HG02870 (cell line): ENCODE measurements at regions not wholly inside any gene's neighbourhood (a gene's known extent, or its start where the extent isn't known, plus 50 kb on each side); places are given as distances from the start of the nearest gene placed in this dataset.
"Not testable (repeated sequence)": the region's sequence is repeated elsewhere in the genome, so short reads cannot be mapped to it uniquely, and the experiment has no call there.

Source experiments
- ATAC-seq: cut with Tn5 transposase; IDR thresholded peaks from one replicate; pipeline ENCODE4 v1.9.1; 2021; ENCODE audit warnings: mild to moderate bottlenecking, moderate library complexity; ENCODE audit not compliant: unreplicated experiment

DNA sequence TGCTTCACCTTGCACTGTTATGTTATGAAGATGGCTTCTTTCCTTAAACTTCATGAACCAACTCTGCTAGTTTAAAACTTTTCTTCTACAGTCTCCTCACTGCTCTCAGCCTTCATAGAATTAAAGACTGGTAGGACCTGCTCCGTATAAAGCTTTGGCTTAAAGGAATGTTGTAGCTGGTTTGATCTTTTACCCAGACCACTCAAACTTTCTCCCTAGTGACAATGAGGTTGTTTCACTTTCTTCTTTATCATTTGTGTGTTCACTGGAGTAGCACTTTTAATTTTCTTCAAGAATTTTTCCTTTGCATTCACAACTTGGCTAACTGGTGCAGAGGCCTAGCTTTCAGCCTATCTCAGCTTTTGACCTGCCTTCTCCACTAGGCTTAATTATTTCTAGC, 316.4 kb upstream of the RNF32 start:
- no peak for ATAC-seq

- not testable (repeated sequence) for ATAC-seq
Observed at GRCh38 chr7:156321430-156321829, 319.1 kb upstream of the RNF32 start.

- no peak for ATAC-seq
Observed at GRCh38 chr7:156318926-156319325, 321.6 kb upstream of the RNF32 start.

GRCh38 chr7:156318426-156318825, 322.1 kb upstream of the RNF32 start:
- ATAC-seq: no peak

DNA sequence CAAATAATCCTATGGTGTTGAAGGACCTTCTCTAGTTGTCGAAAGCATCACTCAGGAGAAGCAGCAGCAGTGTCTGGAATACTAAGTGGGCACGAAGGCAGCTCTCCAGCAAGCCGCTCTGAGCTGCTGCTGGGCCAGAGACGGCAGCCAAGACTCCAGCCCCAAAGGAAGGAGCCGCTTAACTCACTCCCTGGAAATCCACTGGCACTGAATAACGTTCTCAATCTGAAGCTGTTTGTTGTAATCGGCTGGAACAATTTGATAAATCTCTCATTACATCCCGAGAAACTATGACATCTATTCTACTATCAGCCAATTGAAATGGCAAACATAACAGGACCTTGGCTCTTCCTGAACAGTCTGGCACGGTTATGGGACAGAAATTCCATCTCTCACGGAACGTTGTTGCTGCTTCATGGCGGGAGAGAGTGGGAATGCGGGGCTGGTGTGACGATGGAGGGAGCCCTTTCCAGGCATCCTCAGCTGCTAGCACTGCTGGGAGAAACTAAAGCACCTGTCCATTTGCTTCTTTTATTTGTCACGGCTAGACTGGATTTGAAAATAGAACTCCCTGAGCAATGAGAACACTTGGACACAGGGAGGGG, 331.5 kb upstream of the RNF32 start:
- no peak for ATAC-seq

- no peak for ATAC-seq
Observed at GRCh38 chr7:156307193-156307592, 333.4 kb upstream of the RNF32 start.

DNA sequence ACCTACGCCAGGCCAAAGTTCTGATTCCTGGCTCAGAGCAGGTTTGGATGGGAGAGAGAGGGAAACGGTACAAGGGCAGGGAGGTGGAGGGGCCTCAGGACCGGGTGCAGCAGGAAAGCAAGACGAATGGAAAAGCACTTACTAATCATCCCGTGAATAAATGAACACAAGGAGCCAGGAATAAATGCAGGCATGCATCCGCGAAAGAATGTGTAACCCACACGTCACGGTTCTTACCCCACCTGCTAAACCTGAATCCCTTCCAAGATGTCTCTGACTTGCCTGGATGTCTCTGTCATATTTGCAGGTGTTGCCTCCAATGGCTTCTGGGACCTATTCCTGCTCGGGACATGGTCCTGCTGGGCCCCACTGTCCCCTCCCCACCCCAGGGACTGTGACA, 335.2 kb upstream of the RNF32 start:
- ATAC-seq: no peak

DNA sequence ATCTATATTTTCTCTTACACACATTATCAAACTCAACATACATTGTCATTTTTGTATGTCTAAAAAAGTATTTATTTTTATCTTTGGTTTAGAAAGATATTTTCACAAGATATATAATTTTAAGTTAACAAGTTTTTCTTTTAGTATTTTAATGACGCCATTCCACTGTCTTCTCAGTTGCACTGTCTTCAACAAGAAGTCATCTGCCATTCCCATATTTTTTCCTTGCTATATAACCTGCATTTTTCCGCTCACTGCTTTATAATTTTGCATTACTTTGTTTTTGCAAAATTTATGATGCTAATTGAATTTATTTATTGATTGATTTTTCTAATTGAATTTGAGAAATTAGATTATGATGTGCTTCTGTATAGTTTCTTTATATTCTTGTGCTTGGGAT, 357.8 kb upstream of the RNF32 start:
- no peak for ATAC-seq

DNA sequence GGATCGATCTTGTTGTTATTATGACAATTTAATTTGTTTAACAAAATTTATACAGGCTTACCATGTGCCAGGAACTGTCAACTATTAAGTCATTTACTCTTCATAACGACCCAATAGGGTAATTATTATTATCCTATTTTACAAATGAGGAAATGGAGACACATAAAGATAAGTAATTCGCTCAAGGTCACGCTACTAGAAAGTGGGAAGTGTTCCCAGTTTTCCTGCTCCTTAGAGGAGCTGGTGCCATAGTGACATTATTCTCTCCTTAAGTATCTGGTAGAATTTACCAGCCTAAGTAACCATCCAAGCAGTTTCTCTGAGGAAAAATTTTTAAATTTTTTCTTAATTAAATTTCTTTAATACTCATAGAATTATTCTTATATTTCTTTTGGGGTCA, 360.9 kb upstream of the RNF32 start:
- ATAC-seq: no peak

- no peak for ATAC-seq
Observed at GRCh38 chr7:156275292-156275691, 365.3 kb upstream of the RNF32 start.

DNA sequence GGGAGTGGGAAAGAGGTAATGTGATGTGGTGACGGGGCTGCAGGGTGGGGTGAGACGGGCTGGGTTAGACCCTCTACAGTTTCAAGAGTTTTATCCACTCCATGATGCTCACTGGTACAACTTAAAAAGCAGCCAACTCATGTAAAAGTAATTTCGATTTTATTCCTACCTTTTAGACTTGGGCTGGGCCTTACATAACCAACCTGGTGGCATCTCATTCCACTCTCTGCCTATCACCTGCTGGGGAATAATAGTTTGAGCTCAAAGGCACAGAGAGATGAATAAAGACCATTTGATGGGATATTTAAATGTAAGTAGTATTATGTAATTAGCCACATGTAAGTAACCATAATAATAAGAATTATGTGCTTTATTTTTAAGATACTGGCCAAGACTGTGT, 366.0 kb upstream of the RNF32 start:
- ATAC-seq: no peak

GRCh38 chr7:156261581-156261980, 379.0 kb upstream of the RNF32 start:
- ATAC-seq: no peak

GRCh38 chr7:156257904-156258303, 382.7 kb upstream of the RNF32 start:
- ATAC-seq: no peak

GRCh38 chr7:156255635-156256034, 384.9 kb upstream of the RNF32 start:
- ATAC-seq: no peak

GRCh38 chr7:156251861-156252260, 388.7 kb upstream of the RNF32 start:
- ATAC-seq: no peak

DNA sequence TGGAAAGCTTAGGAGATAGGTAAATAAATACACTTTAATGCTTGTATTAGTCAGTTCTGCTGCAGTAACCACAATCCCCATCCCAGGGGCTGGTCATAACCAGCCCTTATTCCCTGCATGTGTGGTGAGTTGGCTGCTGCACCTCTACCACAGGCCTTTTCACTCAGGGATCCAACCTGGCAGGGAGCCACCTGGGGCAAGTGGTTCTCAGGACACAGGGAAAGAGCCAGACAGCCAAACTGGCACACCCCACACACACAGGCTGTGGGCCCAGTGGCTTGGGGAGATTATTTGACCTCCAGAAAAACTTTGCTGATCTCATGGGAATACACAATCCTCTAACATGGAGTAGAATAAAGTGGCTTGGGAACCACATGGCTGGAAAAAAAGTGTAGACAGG, 400.0 kb upstream of the RNF32 start:
- ATAC-seq: no peak

DNA sequence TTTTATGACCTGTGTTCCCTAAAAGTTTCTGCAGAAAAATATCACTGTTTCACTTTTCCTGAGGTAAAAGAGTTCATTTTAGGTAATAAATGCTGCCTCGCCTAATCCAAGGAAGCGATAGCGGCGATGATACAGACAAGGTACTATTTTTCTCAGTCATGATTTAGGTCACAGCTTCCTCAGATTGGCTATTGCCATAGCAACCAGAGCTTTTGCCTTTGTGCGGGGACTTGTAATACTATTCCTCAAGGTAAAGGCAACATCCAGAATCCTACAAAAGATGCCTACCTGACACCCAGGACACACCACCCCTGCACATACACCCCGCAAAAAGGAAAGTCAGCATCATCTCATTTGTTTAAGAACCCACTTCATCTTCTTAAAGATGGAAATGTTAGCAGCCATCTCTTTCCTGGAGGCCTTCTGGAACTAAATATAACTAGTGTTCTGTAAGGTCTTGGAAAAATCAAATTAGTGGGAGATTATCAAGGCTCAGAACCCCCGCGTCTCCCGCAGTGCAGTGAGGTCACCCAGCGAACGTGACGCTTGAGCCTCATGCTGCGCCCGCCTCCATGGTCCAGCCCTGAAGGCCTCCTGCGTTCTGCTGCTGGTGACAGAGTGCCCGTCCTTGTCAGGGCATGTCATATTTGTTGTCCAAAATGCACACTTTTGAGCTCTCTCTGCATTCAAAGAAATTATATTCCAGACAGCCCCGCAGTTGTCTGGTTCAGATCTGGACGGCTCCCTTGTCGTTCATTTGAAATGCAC, 402.0 kb upstream of the RNF32 start:
- no peak for ATAC-seq

- ATAC-seq: no peak
Observed at GRCh38 chr7:156237614-156238013, 403.0 kb upstream of the RNF32 start.

GRCh38 chr7:156236936-156237599, 403.5 kb upstream of the RNF32 start:
- ATAC-seq: no peak

DNA sequence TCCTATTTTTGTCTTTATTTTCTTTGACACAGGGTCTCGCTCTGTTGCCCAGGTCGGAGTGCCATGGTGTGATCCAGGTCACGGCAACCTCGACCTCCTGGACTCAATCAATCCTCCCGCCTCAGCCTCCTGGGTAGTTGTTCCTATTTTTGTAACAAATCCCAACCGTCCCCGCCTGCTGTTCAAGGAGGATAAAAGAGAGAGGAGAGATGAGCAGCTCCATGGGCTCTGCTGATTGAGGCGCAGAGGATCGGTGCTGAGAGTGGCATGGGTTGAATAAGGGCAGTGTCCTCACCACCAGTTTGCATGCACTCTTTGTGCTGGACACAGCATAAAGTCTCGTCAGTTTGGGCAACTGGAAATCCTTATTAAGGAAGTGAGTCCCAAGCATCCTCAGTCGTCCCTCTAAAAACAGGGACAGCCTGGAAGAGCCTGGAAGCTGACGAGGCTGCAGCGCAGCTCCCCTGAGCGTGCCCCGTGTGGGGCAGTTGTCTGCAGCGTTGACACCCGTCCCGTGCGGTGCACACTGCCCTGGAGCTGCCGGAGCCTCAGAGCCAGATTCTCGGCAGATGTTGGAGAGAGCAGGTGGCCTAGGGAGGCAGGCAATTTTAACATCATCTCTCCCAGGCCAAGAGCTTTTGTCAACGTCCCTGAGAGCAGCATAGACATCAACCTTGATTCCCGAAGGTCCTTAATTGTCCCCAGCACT, 404.2 kb upstream of the RNF32 start:
- ATAC-seq: no peak

- no peak for ATAC-seq
Observed at GRCh38 chr7:156234666-156235494, 405.7 kb upstream of the RNF32 start.
